K562 (cell line): ENCODE measurements at regions not wholly inside any gene's neighbourhood (a gene's known extent, or its start where the extent isn't known, plus 50 kb on each side); places are given as distances from the start of the nearest gene placed in this dataset.

ENCODE experiments used
- ADNP ChIP-seq: fragments of 200-800 bp; sonication (Bioruptor generic); IDR thresholded peaks from 2 replicates; pipeline ENCODE4 v1.6.1; 2016; ENCODE audit warnings: missing genetic modification characterization, missing compliant biosample characterization
- ATF3 ChIP-seq, 2 experiments: fragments of 450-650 bp in 1 of 2; sonication (generic) in 1 of 2; formaldehyde crosslinking in 1 of 2; IDR thresholded peaks in 1 of 2; conservative IDR thresholded peaks in 1 of 2; 2 replicates each; pipeline versions ENCODE4 v1.6.1 to v1.8.1; 2016 to 2023; ENCODE audit warnings: mild to moderate bottlenecking in 2 of 2, moderate library complexity in 2 of 2, inconsistent platforms in 1 of 2, missing genetic modification reagents in 1 of 2
- CBFA2T3 ChIP-seq: fragments of 450-650 bp; IDR thresholded peaks from 2 replicates; pipeline ENCODE4 v1.6.1; 2017
- CEBPB ChIP-seq: fragments of 450-650 bp; IDR thresholded peaks from 2 replicates; pipeline ENCODE4 v1.6.1; 2016; ENCODE audit warnings: missing genetic modification characterization, missing compliant biosample characterization
- CHD2 ChIP-seq: IDR thresholded peaks from 2 replicates; pipeline ENCODE4 v1.6.1; 2011; ENCODE audit warnings: low read depth, low read length
- DPF2 ChIP-seq: fragments of 450-650 bp; IDR thresholded peaks from 2 replicates; pipeline ENCODE4 v1.6.1; 2016
- FOXK1 ChIP-seq: sonication (generic); formaldehyde crosslinking; IDR thresholded peaks from 2 replicates; pipeline ENCODE4 v1.8.0; 2022; ENCODE audit warnings: missing genetic modification reagents, mild to moderate bottlenecking, borderline replicate concordance
- FOXO4 ChIP-seq: fragments of 450-650 bp; formaldehyde crosslinking; IDR thresholded peaks from 2 replicates; pipeline ENCODE4 v1.4.0; 2020; ENCODE audit warnings: mild to moderate bottlenecking, moderate library complexity
- GABPB1 ChIP-seq: sonication (generic); formaldehyde crosslinking; IDR thresholded peaks from 2 replicates; pipeline ENCODE4 v1.8.0; 2022; ENCODE audit warnings: mild to moderate bottlenecking, missing genetic modification reagents
- KLF6 ChIP-seq: fragments of 250-450 bp; sonication (Bioruptor Pico); IDR thresholded peaks from 2 replicates; pipeline ENCODE4 v1.4.0; 2020; ENCODE audit warnings: mild to moderate bottlenecking, moderate library complexity, borderline replicate concordance
- LARP7 ChIP-seq: fragments of 450-650 bp; IDR thresholded peaks from 2 replicates; pipeline ENCODE4 v1.6.1; 2016
- LEF1 ChIP-seq: fragments of 450-650 bp; IDR thresholded peaks from 2 replicates; pipeline ENCODE4 v1.6.1; 2016; ENCODE audit warnings: mild to moderate bottlenecking
- PRDM10 ChIP-seq: fragments of 450-650 bp; IDR thresholded peaks from 2 replicates; pipeline ENCODE4 v1.6.1; 2018; ENCODE audit not compliant: partially characterized antibody
- SAFB2 ChIP-seq: fragments of 200-400 bp; formaldehyde crosslinking; IDR thresholded peaks from 2 replicates; pipeline ENCODE4 v1.6.1; 2018; ENCODE audit warnings: borderline replicate concordance, low read length, low read depth, moderate library complexity; ENCODE audit not compliant: severe bottlenecking
- STAT5A ChIP-seq: IDR thresholded peaks from 2 replicates; pipeline ENCODE4 v1.6.1; 2012; ENCODE audit warnings: low read length, inconsistent platforms, borderline replicate concordance
- TAL1 ChIP-seq: fragments of 450-650 bp; IDR thresholded peaks from 2 replicates; pipeline ENCODE4 v1.6.1; 2016; ENCODE audit warnings: mild to moderate bottlenecking
- ZNF121 ChIP-seq: sonication (generic); formaldehyde crosslinking; conservative IDR thresholded peaks from 2 replicates; pipeline ENCODE4 v1.8.0; 2022; ENCODE audit warnings: missing genetic modification reagents
- ZNF217 ChIP-seq: sonication (generic); formaldehyde crosslinking; IDR thresholded peaks from 2 replicates; pipeline ENCODE4 v1.8.0; 2022; ENCODE audit warnings: mild to moderate bottlenecking, missing genetic modification reagents
- ZNF280A ChIP-seq: fragments of 450-650 bp; IDR thresholded peaks from 2 replicates; pipeline ENCODE4 v1.6.1; 2018; ENCODE audit warnings: mild to moderate bottlenecking, low read depth; ENCODE audit not compliant: partially characterized antibody
- ZNF57 ChIP-seq: fragments of 450-650 bp; formaldehyde crosslinking; IDR thresholded peaks from 2 replicates; pipeline ENCODE4 v1.4.0; 2020; ENCODE audit warnings: mild to moderate bottlenecking, moderate library complexity
- TF ChIP-seq, protein P1 (sequence below), 2 experiments: fragments of 450-650 bp in 1 of 2; sonication (generic) in 1 of 2; formaldehyde crosslinking; conservative IDR thresholded peaks; 2 replicates each; pipeline versions ENCODE4 v1.4.0 to v1.8.1; 2020 to 2022; ENCODE audit warnings: mild to moderate bottlenecking in 1 of 2, missing genetic modification reagents in 1 of 2

- TF ChIP-seq CHD2 = no peak
- no peak for TF ChIP-seq TAL1
- no peak for TF ChIP-seq PRDM10
- peak; percentile 52; the same call in 1 of the 2 replicates for TF ChIP-seq DPF2
- TF ChIP-seq, protein P1, sequence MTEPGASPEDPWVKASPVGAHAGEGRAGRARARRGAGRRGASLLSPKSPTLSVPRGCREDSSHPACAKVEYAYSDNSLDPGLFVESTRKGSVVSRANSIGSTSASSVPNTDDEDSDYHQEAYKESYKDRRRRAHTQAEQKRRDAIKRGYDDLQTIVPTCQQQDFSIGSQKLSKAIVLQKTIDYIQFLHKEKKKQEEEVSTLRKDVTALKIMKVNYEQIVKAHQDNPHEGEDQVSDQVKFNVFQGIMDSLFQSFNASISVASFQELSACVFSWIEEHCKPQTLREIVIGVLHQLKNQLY (CRISPR knock-in tag; conservative IDR thresholded peaks at IDR 0.05) = no peak
- no peak for TF ChIP-seq SAFB2
- TF ChIP-seq STAT5A = no peak
- 0 out of 2 replicates have a peak, but pooled peaks have one; percentile 9 for TF ChIP-seq CBFA2T3
- TF ChIP-seq ZNF217 (CRISPR knock-in tag) = no peak
- TF ChIP-seq ZNF121 (CRISPR knock-in tag) = no peak
- no peak for TF ChIP-seq ZNF280A
- peak; percentile 89 for TF ChIP-seq ATF3 (IDR thresholded peaks at IDR 0.05)
- TF ChIP-seq ATF3 (CRISPR knock-in tag; conservative IDR thresholded peaks at IDR 0.05) = no peak
- TF ChIP-seq GABPB1 (CRISPR knock-in tag) = no peak
- no peak for TF ChIP-seq ZNF57
- TF ChIP-seq CEBPB (tag) = peak; percentile 76
- no peak for TF ChIP-seq FOXO4 (CRISPR knock-in tag)
- TF ChIP-seq LEF1 = no peak
- no peak for TF ChIP-seq FOXK1
- no peak for TF ChIP-seq ADNP (tag)
- TF ChIP-seq KLF6 = no peak
- no peak for TF ChIP-seq LARP7
Observed at GRCh38 chr11:109914809-109915653, 178.2 kb upstream of the ZC3H12C start (continued).
